Loucy (cell line): ENCODE measurements at regions not wholly inside any gene's neighbourhood (a gene's known extent, or its start where the extent isn't known, plus 50 kb on each side); places are given as distances from the start of the nearest gene placed in this dataset.

Experiments used
- H2AFZ ChIP-seq: fragments of 200-600 bp; sonication (generic); 2 replicates; pipeline ENCODE4 v1.6.0; 2016; ENCODE audit warnings: antibody characterized with exemption, mild to moderate bottlenecking, low read length, moderate library complexity
- H3F3A ChIP-seq: fragments of 200-600 bp; 2 replicates; pipeline ENCODE4 v1.6.0; 2016; ENCODE audit warnings: antibody characterized with exemption, low read depth, mild to moderate bottlenecking
- H3K27me3 ChIP-seq: fragments of 200-600 bp; sonication (generic); 2 replicates; pipeline ENCODE4 v1.6.1; 2014; ENCODE audit warnings: low read length, mild to moderate bottlenecking; ENCODE audit not compliant: insufficient read depth, poor library complexity, severe bottlenecking
- H3K36me3 ChIP-seq: fragments of 200-600 bp; sonication (generic); 2 replicates; pipeline ENCODE4 v1.6.1; 2016; ENCODE audit warnings: low read length; ENCODE audit not compliant: insufficient read depth
- H3K4me1 ChIP-seq: fragments of 200-600 bp; sonication (generic); 2 replicates; pipeline ENCODE4 v1.5.1; 2014; ENCODE audit warnings: low read length, mild to moderate bottlenecking; ENCODE audit not compliant: insufficient read depth, poor library complexity, severe bottlenecking
- H3K4me2 ChIP-seq: fragments of 200-600 bp; sonication (generic); 2 replicates; pipeline ENCODE4 v1.6.0; 2014; ENCODE audit warnings: antibody characterized with exemption, low read length, low read depth, mild to moderate bottlenecking; ENCODE audit not compliant: poor library complexity, severe bottlenecking
- H3K4me3 ChIP-seq: fragments of 200-600 bp; sonication (generic); 2 replicates; pipeline ENCODE4 v1.5.1; 2014; ENCODE audit warnings: low read length, mild to moderate bottlenecking, mixed read lengths; ENCODE audit not compliant: poor library complexity, severe bottlenecking
- H3K79me2 ChIP-seq: fragments of 200-600 bp; sonication (generic); 2 replicates; pipeline ENCODE4 v1.6.1; 2014; ENCODE audit warnings: low read length; ENCODE audit not compliant: insufficient read depth
- H3K9ac ChIP-seq: fragments of 200-600 bp; sonication (generic); 2 replicates; pipeline ENCODE4 v1.6.0; 2014; ENCODE audit warnings: mild to moderate bottlenecking, low read depth, low read length, moderate library complexity; ENCODE audit not compliant: poor library complexity, severe bottlenecking
- H3K9me2 ChIP-seq: fragments of 200-600 bp; sonication (generic); replicated peaks from 2 replicates; pipeline ENCODE4 v1.6.1; 2016; ENCODE audit warnings: low read depth, low read length, mixed read lengths
- H3K9me3 ChIP-seq: fragments of 200-600 bp; sonication (generic); 2 replicates; pipeline ENCODE4 v1.6.1; 2014; ENCODE audit warnings: mild to moderate bottlenecking, antibody characterized with exemption, low read length, low read depth; ENCODE audit not compliant: insufficient read depth
- H4K20me1 ChIP-seq: fragments of 200-600 bp; sonication (generic); 2 replicates; pipeline ENCODE4 v1.6.0; 2014; ENCODE audit warnings: antibody characterized with exemption, low read length, mild to moderate bottlenecking; ENCODE audit not compliant: insufficient read depth, poor library complexity, severe bottlenecking
- CTCF ChIP-seq: fragments of 200-600 bp; sonication (generic); conservative IDR thresholded peaks from 2 replicates; pipeline ENCODE4 v1.5.1; 2014; ENCODE audit warnings: mild to moderate bottlenecking, antibody characterized with exemption, low read length
- EZH2phosphoT487 ChIP-seq: fragments of 200-600 bp; IDR thresholded peaks from 2 replicates; pipeline ENCODE4 v1.6.1; 2018; ENCODE audit warnings: antibody characterized with exemption, mild to moderate bottlenecking, moderate library complexity, borderline replicate concordance

GRCh38 chr6:144688713-144689112, 403.6 kb downstream of the UTRN start:
- H3F3A ChIP-seq, result no peaks in the 10 kb centered on the region
- TF ChIP-seq CTCF (no peak), EZH2phosphoT487 (no peak)
- H3K4me2 ChIP-seq, result no peak overlapping the region
- H3K79me2 ChIP-seq, result no peaks in the 10 kb centered on the region
- no peaks in the 10 kb centered on the region for H3K9me2 ChIP-seq
- H3K4me1 ChIP-seq, result no peaks in the 10 kb centered on the region
- no peaks in the 10 kb centered on the region for H3K27me3 ChIP-seq
- H3K4me3 ChIP-seq, result no peak overlapping the region
- H4K20me1 ChIP-seq, result no peaks in the 10 kb centered on the region
- no peak overlapping the region for H2AFZ ChIP-seq
- H3K9me3 ChIP-seq, result peaks cover 12% of the 10 kb centered on the region
- no peak overlapping the region for H3K9ac ChIP-seq
- peaks cover 20% of the 10 kb centered on the region for H3K36me3 ChIP-seq

- Histone ChIP-seq H3K9me2 (no peaks in the 10 kb centered on the region), H3K79me2 (peaks cover 4% of the 10 kb centered on the region; the same call in 1 of the 2 replicates)
- TF ChIP-seq EZH2phosphoT487 (no peak), CTCF (no peak)
These were observed 404.4 kb downstream of the UTRN start for GRCh38 chr6:144689503-144690040.

GRCh38 chr6:144690133-144690532, 405.0 kb downstream of the UTRN start:
- no peak overlapping the region for H3K4me2 ChIP-seq
- peaks cover 12% of the 10 kb centered on the region for H3K9me3 ChIP-seq
- H3K9ac ChIP-seq, result no peak overlapping the region
- H3K9me2 ChIP-seq, result no peaks in the 10 kb centered on the region
- H3F3A ChIP-seq, result no peaks in the 10 kb centered on the region
- no peaks in the 10 kb centered on the region for H4K20me1 ChIP-seq
- no peak overlapping the region for H2AFZ ChIP-seq
- H3K4me3 ChIP-seq, result no peak overlapping the region
- H3K79me2 ChIP-seq, result peaks cover 4% of the 10 kb centered on the region; the same call in 1 of the 2 replicates
- TF ChIP-seq CTCF (no peak), EZH2phosphoT487 (no peak)
- peaks cover 20% of the 10 kb centered on the region for H3K36me3 ChIP-seq
- no peaks in the 10 kb centered on the region for H3K4me1 ChIP-seq
- no peaks in the 10 kb centered on the region for H3K27me3 ChIP-seq

More at GRCh38 chr6:144689503-144690040, 404.4 kb downstream of the UTRN start:
- Histone ChIP-seq H3K27me3 (no peaks in the 10 kb centered on the region), H3K9ac (no peak overlapping the region), H3K4me3 (no peak overlapping the region), H3K4me2 (no peak overlapping the region), H3F3A (no peaks in the 10 kb centered on the region), H2AFZ (no peak overlapping the region), H3K36me3 (peaks cover 20% of the 10 kb centered on the region), H3K4me1 (no peaks in the 10 kb centered on the region), H4K20me1 (no peaks in the 10 kb centered on the region), H3K9me3 (peaks cover 12% of the 10 kb centered on the region)
